Neural progenitor cell (in vitro differentiated cells): ENCODE measurements at regions not wholly inside any gene's neighbourhood (a gene's known extent, or its start where the extent isn't known, plus 50 kb on each side); places are given as distances from the start of the nearest gene placed in this dataset.

ENCODE experiments used
- DNase-seq: peaks from one replicate; pipeline ENCODE4 v3.0.0-alpha.2; 2016; ENCODE audit warnings: low spot score
- H2AFZ ChIP-seq: fragments of 200-600 bp; sonication (generic); replicated peaks from 2 replicates; pipeline ENCODE4 v1.6.1; 2016; ENCODE audit warnings: antibody characterized with exemption
- H3F3A ChIP-seq: fragments of 200-600 bp; sonication (generic); 2 replicates; pipeline ENCODE4 v1.6.1; 2016; ENCODE audit warnings: antibody characterized with exemption, low read depth
- H3K27ac ChIP-seq: fragments of 200-600 bp; sonication (generic); 2 replicates; pipeline ENCODE4 v1.5.1; 2016; ENCODE audit warnings: mild to moderate bottlenecking
- H3K27me3 ChIP-seq: fragments of 200-600 bp; sonication (generic); 2 replicates; pipeline ENCODE4 v1.6.1; 2016; ENCODE audit warnings: mild to moderate bottlenecking, moderate library complexity
- H3K36me3 ChIP-seq: fragments of 200-600 bp; sonication (generic); 2 replicates; pipeline ENCODE4 v1.5.1; 2016
- H3K4me1 ChIP-seq: fragments of 200-600 bp; sonication (generic); 2 replicates; pipeline ENCODE4 v1.6.1; 2016; ENCODE audit warnings: mixed run types
- H3K4me2 ChIP-seq: fragments of 200-600 bp; sonication (generic); 2 replicates; pipeline ENCODE4 v1.6.1; 2016
- H3K4me3 ChIP-seq: fragments of 200-600 bp; sonication (generic); 2 replicates; pipeline ENCODE4 v1.5.1; 2016
- H3K79me2 ChIP-seq: fragments of 200-600 bp; sonication (generic); 2 replicates; pipeline ENCODE4 v1.6.1; 2016; ENCODE audit warnings: low read depth
- H3K9ac ChIP-seq: fragments of 200-600 bp; sonication (generic); 2 replicates; pipeline ENCODE4 v1.6.1; 2016
- H3K9me3 ChIP-seq: fragments of 200-600 bp; sonication (generic); 2 replicates; pipeline ENCODE4 v1.5.1; 2016; ENCODE audit warnings: low read depth
- H4K20me1 ChIP-seq: fragments of 200-600 bp; sonication (generic); 2 replicates; pipeline ENCODE4 v1.6.1; 2016; ENCODE audit warnings: low read depth
- H3K27ac Mint-ChIP-seq: 3 replicates; pipeline ENCODE4 v1.8.0; 2021; ENCODE audit warnings: mixed read lengths
- H3K27me3 Mint-ChIP-seq: 2 replicates; pipeline ENCODE4 v1.8.0; 2022; ENCODE audit warnings: low read depth, mild to moderate bottlenecking, inconsistent platforms, moderate library complexity, mixed read lengths; ENCODE audit not compliant: insufficient read depth
- H3K36me3 Mint-ChIP-seq: 3 replicates; pipeline ENCODE4 v1.8.0; 2021; ENCODE audit warnings: mixed read lengths
- H3K4me1 Mint-ChIP-seq: 3 replicates; pipeline ENCODE4 v1.8.0; 2021; ENCODE audit warnings: mixed read lengths
- H3K4me3 Mint-ChIP-seq: 3 replicates; pipeline ENCODE4 v1.8.0; 2021; ENCODE audit warnings: mild to moderate bottlenecking, moderate library complexity, mixed read lengths
- H3K9me3 Mint-ChIP-seq: 3 replicates; pipeline ENCODE4 v1.8.0; 2020; ENCODE audit warnings: mixed read lengths
- CTCF ChIP-seq: fragments of 200-600 bp; sonication (generic); IDR thresholded peaks from 2 replicates; pipeline ENCODE4 v1.5.1; 2017; ENCODE audit warnings: antibody characterized with exemption, mild to moderate bottlenecking
- EZH2 ChIP-seq: fragments of 200-600 bp; sonication (generic); IDR thresholded peaks from 2 replicates; pipeline ENCODE4 v1.6.1; 2017; ENCODE audit warnings: antibody characterized with exemption, mild to moderate bottlenecking, moderate library complexity
- EZH2phosphoT487 ChIP-seq: fragments of 200-600 bp; sonication (generic); IDR thresholded peaks from 2 replicates; pipeline ENCODE4 v1.6.1; 2017; ENCODE audit warnings: antibody characterized with exemption

GRCh38 chrX:115373308-115373707, 83.8 kb downstream of the LUZP4 start:
- H3K9ac ChIP-seq: no peak overlapping the region
- no peaks in the 10 kb centered on the region for H3K27me3 ChIP-seq
- H2AFZ ChIP-seq: peak overlapping the region; percentile 15
- no peaks in the 10 kb centered on the region for H3K36me3 ChIP-seq
- peak; percentile 52 for DNase-seq
- Mint-ChIP-seq H3K27ac (peak overlapping the region; percentile 86), H3K27me3 (peaks cover 4% of the 10 kb centered on the region), H3K36me3 (no peaks in the 10 kb centered on the region), H3K4me1 (peaks cover 41% of the 10 kb centered on the region), H3K9me3 (peaks cover 2% of the 10 kb centered on the region), H3K4me3 (peak overlapping the region; percentile 24)
- H3F3A ChIP-seq: peaks cover 13% of the 10 kb centered on the region
- TF ChIP-seq EZH2phosphoT487 (no peak), EZH2 (no peak), CTCF (no peak)
- H3K79me2 ChIP-seq: no peaks in the 10 kb centered on the region
- H3K9me3 ChIP-seq: no peaks in the 10 kb centered on the region
- H3K27ac ChIP-seq: peak overlapping the region; percentile 36
- no peaks in the 10 kb centered on the region for H4K20me1 ChIP-seq
- no peak overlapping the region for H3K4me3 ChIP-seq
- peaks cover 19% of the 10 kb centered on the region for H3K4me1 ChIP-seq
- peak overlapping the region; percentile 41 for H3K4me2 ChIP-seq

- no peaks in the 10 kb centered on the region for H3K79me2 ChIP-seq
- no peaks in the 10 kb centered on the region for H4K20me1 ChIP-seq
- H3K9ac ChIP-seq: no peak overlapping the region
- TF ChIP-seq CTCF: no peak
- no peak for TF ChIP-seq EZH2phosphoT487
- no peak for TF ChIP-seq EZH2
- no peak overlapping the region for H3K27ac ChIP-seq
- H2AFZ ChIP-seq: no peak overlapping the region
- H3K4me3 ChIP-seq: no peak overlapping the region
- H3K4me2 ChIP-seq: no peak overlapping the region
- Mint-ChIP-seq H3K9me3 (peaks cover 2% of the 10 kb centered on the region), H3K27ac (no peak overlapping the region), H3K4me1 (peaks cover 7% of the 10 kb centered on the region), H3K27me3 (peaks cover 2% of the 10 kb centered on the region), H3K4me3 (no peak overlapping the region), H3K36me3 (no peaks in the 10 kb centered on the region)
- no peaks in the 10 kb centered on the region for H3K9me3 ChIP-seq
- H3K27me3 ChIP-seq: no peaks in the 10 kb centered on the region
- peaks cover 3% of the 10 kb centered on the region for H3K4me1 ChIP-seq
- no peaks in the 10 kb centered on the region for H3F3A ChIP-seq
- no peaks in the 10 kb centered on the region for H3K36me3 ChIP-seq
- DNase-seq: no peak
These were observed 89.0 kb downstream of the LUZP4 start for GRCh38 chrX:115378471-115378870.

- Histone ChIP-seq H3K27ac (no peak overlapping the region), H4K20me1 (no peaks in the 10 kb centered on the region), H3K79me2 (no peaks in the 10 kb centered on the region), H3K36me3 (no peaks in the 10 kb centered on the region), H3K9ac (no peak overlapping the region), H3K4me2 (peak overlapping the region; percentile 9), H3K9me3 (no peaks in the 10 kb centered on the region), H3K27me3 (no peaks in the 10 kb centered on the region), H3K4me1 (peaks cover 10% of the 10 kb centered on the region), H3F3A (no peaks in the 10 kb centered on the region), H2AFZ (no peak overlapping the region), H3K4me3 (no peak overlapping the region)
- Mint-ChIP-seq H3K27me3 (peaks cover 2% of the 10 kb centered on the region), H3K4me1 (peaks cover 11% of the 10 kb centered on the region), H3K4me3 (no peak overlapping the region), H3K27ac (no peak overlapping the region), H3K9me3 (no peaks in the 10 kb centered on the region), H3K36me3 (no peaks in the 10 kb centered on the region)
- DNase-seq: no peak
- TF ChIP-seq EZH2 (no peak), EZH2phosphoT487 (no peak), CTCF (no peak)
These were observed 97.8 kb downstream of the LUZP4 start for GRCh38 chrX:115387327-115387726.
